ENCODE measurements at regions not wholly inside any gene's neighbourhood (a gene's known extent, or its start where the extent isn't known, plus 50 kb on each side); places are given as distances from the start of the nearest gene placed in this dataset.

- POLR2A ChIA-PET = interaction anchor here (0.6 kb wide), 1 partner anchor 68 kb away, joined by 3 read pairs; no protein-coding TSS in a partner anchor
- Mint-ChIP-seq H3K9me3 (no peaks in the 10 kb centered on the region), H3K27me3 (peaks cover 2% of the 10 kb centered on the region), H3K4me1 (no peaks in the 10 kb centered on the region), H3K27ac (no peak overlapping the region), H3K36me3 (ENCODE audit: low read depth) (no peaks in the 10 kb centered on the region), H3K4me3 (no peak overlapping the region)
- CTCF ChIA-PET = no interaction called here
- no peak for DNase-seq
Measured at GRCh38 chrX:107565015-107565414, 63.3 kb upstream of the PRPS1 start.

- Mint-ChIP-seq H3K27me3 (peaks cover 2% of the 10 kb centered on the region), H3K9me3 (no peaks in the 10 kb centered on the region), H3K36me3 (ENCODE audit: low read depth) (no peaks in the 10 kb centered on the region), H3K27ac (no peak overlapping the region), H3K4me1 (no peaks in the 10 kb centered on the region), H3K4me3 (no peak overlapping the region)
- DNase-seq = no peak
- POLR2A ChIA-PET = interaction anchor here (0.6 kb wide), 1 partner anchor 66 kb away, joined by 3 read pairs; no protein-coding TSS in a partner anchor
- CTCF ChIA-PET = no interaction called here
Measured at GRCh38 chrX:107565931-107566603, 62.2 kb upstream of the PRPS1 start.

- no peaks in the 10 kb centered on the region for H3K9me3 Mint-ChIP-seq
- ChIA-PET POLR2A (no interaction called here), CTCF (no interaction called here)
- H3K4me3 Mint-ChIP-seq = no peak overlapping the region
- no peaks in the 10 kb centered on the region for H3K36me3 Mint-ChIP-seq (ENCODE audit: low read depth)
- no peak overlapping the region for H3K27ac Mint-ChIP-seq
- H3K4me1 Mint-ChIP-seq = no peaks in the 10 kb centered on the region
- no peak for DNase-seq
- peaks cover 2% of the 10 kb centered on the region for H3K27me3 Mint-ChIP-seq
Measured at GRCh38 chrX:107566604-107567262, 61.6 kb upstream of the PRPS1 start.

GRCh38 chrX:107567370-107567769 is 60.9 kb upstream of the PRPS1 start:
- CTCF ChIA-PET = no interaction called here
- Mint-ChIP-seq H3K27me3 (peaks cover 2% of the 10 kb centered on the region), H3K9me3 (peaks cover 4% of the 10 kb centered on the region), H3K4me3 (no peak overlapping the region), H3K36me3 (ENCODE audit: low read depth) (no peaks in the 10 kb centered on the region), H3K27ac (no peak overlapping the region), H3K4me1 (no peaks in the 10 kb centered on the region)
- POLR2A ChIA-PET = no interaction called here
- DNase-seq = no peak

- peaks cover 2% of the 10 kb centered on the region for H3K27me3 Mint-ChIP-seq
- ChIA-PET CTCF (interaction anchor here (0.6 to 1.1 kb wide), 3 partner anchors 10 to 182 kb away, joined by 3 read pairs; no protein-coding TSS in a partner anchor), POLR2A (no interaction called here)
- DNase-seq = no peak
- H3K4me3 Mint-ChIP-seq = no peak overlapping the region
- no peak overlapping the region for H3K27ac Mint-ChIP-seq
- H3K9me3 Mint-ChIP-seq = peaks cover 4% of the 10 kb centered on the region
- no peaks in the 10 kb centered on the region for H3K4me1 Mint-ChIP-seq
- no peaks in the 10 kb centered on the region for H3K36me3 Mint-ChIP-seq (ENCODE audit: low read depth)
Measured at GRCh38 chrX:107571296-107571998, 56.9 kb upstream of the PRPS1 start.

GRCh38 chrX:107573016-107573415 is 55.3 kb upstream of the PRPS1 start:
- CTCF ChIA-PET = no interaction called here

GRCh38 chrX:107574054-107574683 is 54.1 kb upstream of the PRPS1 start:
- ChIA-PET POLR2A (no interaction called here), CTCF (no interaction called here)
- no peak for DNase-seq
- Mint-ChIP-seq H3K27ac (no peak overlapping the region), H3K4me1 (peaks cover 2% of the 10 kb centered on the region), H3K4me3 (no peak overlapping the region), H3K9me3 (peaks cover 4% of the 10 kb centered on the region), H3K27me3 (no peaks in the 10 kb centered on the region), H3K36me3 (ENCODE audit: low read depth) (no peaks in the 10 kb centered on the region)

More at GRCh38 chrX:107573016-107573415, 55.3 kb upstream of the PRPS1 start:
- Mint-ChIP-seq H3K4me1 (peaks cover 2% of the 10 kb centered on the region), H3K36me3 (ENCODE audit: low read depth) (no peaks in the 10 kb centered on the region), H3K27ac (no peak overlapping the region), H3K4me3 (no peak overlapping the region), H3K9me3 (peaks cover 4% of the 10 kb centered on the region), H3K27me3 (no peaks in the 10 kb centered on the region)
- no peak for DNase-seq
- POLR2A ChIA-PET = no interaction called here

GRCh38 chrX:107574711-107575110 is 53.6 kb upstream of the PRPS1 start:
- ChIA-PET CTCF (no interaction called here), POLR2A (no interaction called here)
- Mint-ChIP-seq H3K36me3 (ENCODE audit: low read depth) (no peaks in the 10 kb centered on the region), H3K4me3 (no peak overlapping the region), H3K27me3 (no peaks in the 10 kb centered on the region), H3K4me1 (peaks cover 2% of the 10 kb centered on the region), H3K9me3 (peaks cover 4% of the 10 kb centered on the region), H3K27ac (no peak overlapping the region)
- DNase-seq = no peak

- ChIA-PET POLR2A (no interaction called here), CTCF (no interaction called here)
- Mint-ChIP-seq H3K9me3 (peaks cover 4% of the 10 kb centered on the region), H3K27me3 (no peaks in the 10 kb centered on the region), H3K4me3 (no peak overlapping the region), H3K36me3 (ENCODE audit: low read depth) (no peaks in the 10 kb centered on the region), H3K4me1 (peaks cover 2% of the 10 kb centered on the region), H3K27ac (no peak overlapping the region)
- DNase-seq = no peak
Measured at GRCh38 chrX:107576392-107576791, 51.9 kb upstream of the PRPS1 start.

GRCh38 chrX:107576841-107577240 is 51.5 kb upstream of the PRPS1 start:
- CTCF ChIA-PET = no interaction called here
- H3K4me3 Mint-ChIP-seq = no peak overlapping the region

GRCh38 chrX:107577933-107578332 is 50.4 kb upstream of the PRPS1 start:
- no peaks in the 10 kb centered on the region for H3K27me3 Mint-ChIP-seq
- ChIA-PET CTCF (interaction anchor here (1.1 kb wide), 1 partner anchor 26 kb away, joined by 3 read pairs; no protein-coding TSS in a partner anchor), POLR2A (no interaction called here)
- H3K4me3 Mint-ChIP-seq = no peak overlapping the region
- no peaks in the 10 kb centered on the region for H3K36me3 Mint-ChIP-seq (ENCODE audit: low read depth)
- H3K4me1 Mint-ChIP-seq = peaks cover 2% of the 10 kb centered on the region
- no peak overlapping the region for H3K27ac Mint-ChIP-seq
- no peak for DNase-seq
- no peaks in the 10 kb centered on the region for H3K9me3 Mint-ChIP-seq

More at GRCh38 chrX:107576841-107577240, 51.5 kb upstream of the PRPS1 start:
- H3K36me3 Mint-ChIP-seq (ENCODE audit: low read depth) = no peaks in the 10 kb centered on the region
- no peak for DNase-seq
- POLR2A ChIA-PET = no interaction called here
- no peaks in the 10 kb centered on the region for H3K27me3 Mint-ChIP-seq
- peaks cover 4% of the 10 kb centered on the region for H3K9me3 Mint-ChIP-seq
- peaks cover 2% of the 10 kb centered on the region for H3K4me1 Mint-ChIP-seq
- H3K27ac Mint-ChIP-seq = no peak overlapping the region
